ENCODE measurements at regions not wholly inside any gene's neighbourhood (a gene's known extent, or its start where the extent isn't known, plus 50 kb on each side); places are given as distances from the start of the nearest gene placed in this dataset.

DNA sequence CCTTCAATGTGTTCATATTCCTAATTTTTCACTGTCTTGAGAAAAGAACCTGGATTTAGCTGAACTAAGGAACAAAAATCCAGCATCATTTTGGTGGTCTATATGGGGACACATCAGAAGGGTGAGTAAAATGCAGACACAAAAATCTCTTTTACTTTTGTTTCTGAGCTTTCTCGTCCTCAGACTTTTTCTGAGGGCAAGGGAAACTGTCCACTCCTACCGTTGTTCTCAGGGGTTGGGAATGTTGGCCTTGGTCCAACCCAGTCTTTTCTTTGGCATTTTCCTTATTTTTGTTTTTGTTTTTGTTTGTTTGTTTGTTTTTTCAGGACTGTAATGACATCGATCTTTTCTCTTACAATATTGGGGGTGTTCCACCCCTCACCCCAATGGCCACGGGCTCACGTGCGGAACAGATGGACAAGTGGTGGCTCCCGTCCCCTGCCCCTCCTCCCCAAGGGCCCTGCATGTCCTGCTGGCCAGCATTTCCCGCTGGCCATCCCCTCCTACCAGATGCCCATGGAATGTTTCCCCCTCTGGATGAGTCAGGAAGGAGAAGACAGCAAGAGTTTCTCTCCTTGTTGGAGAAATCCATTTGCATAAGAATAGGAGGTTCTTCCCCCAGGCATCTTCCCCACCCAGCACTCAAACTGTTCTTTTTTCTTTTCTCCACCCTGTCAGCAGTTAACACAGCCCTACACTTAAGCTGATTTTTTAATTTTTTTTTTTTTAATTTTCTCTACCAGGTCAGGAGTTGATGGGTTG, 305.4 kb upstream of the NDST4 start:
- DNase-seq, result no peak

DNA sequence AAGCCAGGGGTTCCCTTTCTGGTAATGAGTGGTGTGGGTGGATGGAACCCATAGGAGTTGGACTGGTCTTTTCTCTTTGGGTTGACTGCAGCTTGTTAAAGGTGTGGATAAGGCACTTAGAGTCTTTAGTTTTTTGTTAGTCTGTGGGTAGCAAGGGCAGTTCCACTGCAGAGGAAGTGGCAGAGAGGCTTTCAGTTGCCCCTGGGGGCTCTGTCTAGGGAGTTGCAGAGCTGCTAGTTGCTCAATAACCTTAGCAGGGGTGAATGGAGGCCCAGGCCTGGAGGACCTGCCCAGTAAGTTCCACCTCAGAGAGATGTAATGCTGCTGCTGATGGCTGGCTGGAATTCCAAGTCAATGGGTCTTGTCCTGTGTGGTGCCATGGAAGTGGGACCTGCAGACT, 282.6 kb upstream of the NDST4 start:
- DNase-seq, result no peak

DNA sequence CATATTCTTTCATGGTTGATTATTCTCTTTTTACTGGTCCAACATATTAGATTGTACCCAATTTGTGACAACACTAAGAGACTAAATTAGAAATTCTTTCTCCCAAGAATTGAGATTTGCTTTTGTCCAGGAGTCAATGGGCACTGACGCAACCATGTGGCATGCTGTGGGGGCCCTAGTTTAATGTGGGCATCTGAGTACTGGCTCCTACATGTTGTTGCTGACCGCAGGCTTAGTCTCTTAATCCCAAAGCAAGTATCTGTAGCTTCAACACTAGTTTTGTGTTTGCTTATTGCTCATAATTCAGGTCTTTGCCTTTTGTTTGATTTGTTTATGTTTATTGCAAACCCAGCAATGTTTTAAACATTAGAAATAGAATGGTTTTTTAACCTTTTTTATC, 263.4 kb upstream of the NDST4 start:
- DNase-seq, result no peak

DNA sequence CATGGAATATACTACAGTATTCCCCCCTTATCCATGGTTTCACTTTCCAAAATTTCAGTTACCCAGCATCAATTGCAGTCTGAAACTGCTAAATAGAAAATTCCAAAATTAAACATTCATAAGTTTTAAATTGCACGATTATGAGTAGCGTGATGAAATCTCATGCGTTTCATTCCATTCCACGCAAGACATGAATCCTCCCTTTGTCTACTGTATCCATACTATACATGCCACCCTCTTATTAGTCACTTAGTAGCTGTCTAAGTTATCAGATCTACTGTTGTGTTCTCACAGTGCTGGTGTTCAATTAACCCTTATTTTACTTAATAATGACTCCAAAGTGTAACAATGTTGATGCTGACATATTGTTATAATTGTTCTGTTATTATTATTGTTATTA, 261.2 kb upstream of the NDST4 start:
- no peak for DNase-seq

DNA sequence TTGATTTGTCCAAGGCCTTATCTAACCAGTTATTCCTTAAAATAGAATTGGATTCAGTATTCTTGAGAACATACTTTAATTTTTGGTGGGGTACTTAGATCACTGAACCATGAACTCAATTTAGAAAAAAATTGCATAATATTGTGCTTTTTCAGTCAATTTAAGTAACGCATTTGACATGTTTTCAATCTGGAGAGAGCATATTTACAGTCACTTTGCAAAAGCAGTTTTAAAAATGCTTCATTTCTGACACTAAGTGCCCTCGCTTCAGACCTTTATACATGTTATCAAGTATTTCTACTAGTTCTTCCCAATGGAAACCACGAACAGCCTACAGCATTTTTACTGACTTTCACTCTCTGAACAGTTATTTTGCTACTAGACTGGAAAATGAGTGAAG, 257.1 kb upstream of the NDST4 start:
- DNase-seq, result no peak

DNA sequence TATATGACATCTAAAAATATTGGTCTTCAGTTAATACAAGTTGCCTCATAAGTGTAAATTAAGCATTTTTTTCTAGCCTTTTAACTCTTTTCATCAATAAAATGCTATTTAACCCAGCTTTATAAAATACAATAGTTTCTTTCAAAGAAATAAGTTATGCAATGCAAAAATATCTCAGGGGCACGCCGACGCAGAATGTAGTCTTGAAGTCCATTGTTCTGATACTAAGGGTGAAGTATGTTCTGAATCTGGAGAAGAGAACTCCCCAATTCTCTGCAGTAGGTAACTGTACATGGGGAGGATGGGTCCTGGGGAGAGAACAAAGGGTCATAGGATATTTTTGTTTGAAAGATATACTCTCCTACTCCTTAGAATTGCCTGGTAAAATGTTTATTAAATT, 256.6 kb upstream of the NDST4 start:
- DNase-seq, result no peak

DNA sequence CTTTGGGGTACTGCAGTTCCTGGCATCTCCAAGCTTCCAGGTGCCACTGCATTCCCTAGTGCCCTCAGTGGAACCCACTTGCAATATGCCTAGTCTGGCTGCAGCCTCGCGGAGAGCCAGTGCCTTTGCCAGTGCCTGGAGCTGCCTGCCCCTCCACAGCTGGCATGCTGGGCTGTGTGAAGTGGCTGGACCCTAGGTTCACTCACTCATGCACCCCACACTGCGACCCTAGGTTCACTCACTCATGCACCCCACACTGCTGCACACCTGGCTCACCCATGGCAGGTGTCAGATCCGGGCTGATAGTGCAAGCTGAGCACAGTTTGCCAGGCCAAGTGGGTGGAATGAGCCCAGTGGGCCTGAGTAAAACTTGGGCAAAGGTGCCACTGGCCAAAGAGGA, 253.0 kb upstream of the NDST4 start:
- no peak for DNase-seq

DNA sequence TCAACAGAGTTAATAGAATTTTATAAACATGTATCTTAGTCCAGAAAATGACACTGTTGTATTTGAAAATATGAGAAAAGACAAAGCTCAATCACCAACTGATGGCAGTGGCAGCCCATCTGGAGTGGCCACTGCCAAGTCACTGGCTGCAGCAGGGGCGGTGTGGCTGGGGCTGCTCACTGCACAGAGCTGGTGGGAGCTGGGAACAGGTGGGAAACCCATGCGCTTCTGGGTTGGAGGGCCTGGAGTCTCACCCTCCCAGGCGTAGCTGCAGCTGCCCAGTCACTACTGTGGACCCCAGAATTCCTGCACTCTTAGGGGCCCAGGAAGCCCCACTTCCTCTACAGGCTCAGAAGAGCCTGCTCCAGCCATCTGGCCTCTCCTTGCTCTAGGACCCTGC, 251.8 kb upstream of the NDST4 start:
- DNase-seq, result no peak

DNA sequence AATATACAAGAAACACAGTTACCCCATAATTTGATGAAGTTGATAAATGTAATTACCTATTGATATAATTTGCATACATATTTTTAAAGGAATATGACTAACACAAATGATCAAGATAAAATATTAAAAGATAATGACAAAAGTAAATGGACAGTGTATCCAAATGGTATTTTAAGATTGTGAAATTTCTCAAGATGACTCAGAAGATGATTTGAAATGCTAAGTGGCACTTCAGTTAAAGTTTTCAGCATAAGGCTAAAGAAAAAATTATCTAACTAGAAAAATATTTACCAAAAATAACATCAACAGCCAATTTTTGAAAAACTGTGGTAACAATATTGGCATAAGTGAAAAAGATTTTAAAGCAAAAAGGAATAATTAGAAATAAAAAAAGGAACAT, 248.4 kb upstream of the NDST4 start:
- DNase-seq, result no peak

DNA sequence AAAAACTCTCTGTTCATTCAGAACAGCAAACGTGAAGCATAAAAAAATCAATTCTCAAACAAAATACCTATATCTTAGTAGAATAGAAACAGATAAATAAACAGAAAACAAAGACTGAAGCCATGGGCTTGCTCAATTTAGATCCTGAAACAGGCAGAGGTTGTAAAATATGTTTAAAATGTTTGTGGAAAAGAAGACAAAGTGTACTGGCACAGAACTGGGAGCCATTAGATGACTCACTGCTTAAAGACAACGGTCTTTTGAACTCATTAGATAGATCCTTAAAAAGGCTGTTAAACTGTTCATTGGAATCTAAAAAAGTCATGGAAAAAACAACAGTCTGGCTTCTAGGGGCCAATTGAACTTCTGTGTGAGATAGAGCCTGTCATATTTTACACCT, 247.0 kb upstream of the NDST4 start:
- no peak for DNase-seq

DNA sequence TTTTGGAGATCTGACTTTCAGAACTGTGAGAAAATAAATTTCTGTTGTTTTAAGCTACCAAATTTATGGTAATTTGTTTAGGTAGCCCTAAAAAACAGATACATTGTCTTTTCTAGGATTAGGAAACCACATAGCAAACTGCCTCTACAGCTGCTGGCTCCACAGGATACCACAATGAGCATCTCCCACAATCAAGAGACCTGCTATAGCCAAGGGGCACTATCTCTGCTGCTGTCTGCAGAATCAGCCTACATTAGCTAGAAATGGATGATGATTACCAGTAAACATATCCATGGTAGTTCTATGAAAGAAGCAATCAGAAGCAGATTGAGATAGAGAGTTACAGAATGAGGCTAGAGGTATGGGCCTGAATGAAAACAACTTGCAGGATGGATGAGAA, 244.4 kb upstream of the NDST4 start:
- DNase-seq, result no peak

DNA sequence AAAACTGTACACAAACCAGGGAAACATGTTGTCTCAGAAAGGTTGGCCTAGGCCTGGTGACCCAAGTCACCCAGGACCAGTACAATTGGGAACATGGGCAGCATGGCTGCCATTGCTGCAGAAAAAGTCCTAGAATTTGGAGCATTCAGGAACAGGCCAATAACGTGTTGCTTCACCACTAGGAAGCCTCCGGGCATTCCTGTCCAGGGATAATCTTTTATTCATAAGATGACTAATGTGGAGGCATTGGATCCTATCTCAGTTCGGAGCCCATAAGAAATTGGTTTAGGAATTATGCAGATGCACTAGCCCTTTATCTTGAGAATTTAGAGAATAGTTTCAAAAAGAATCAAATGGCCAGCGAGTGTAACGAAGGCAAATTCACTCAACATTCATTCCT, 242.8 kb upstream of the NDST4 start:
- DNase-seq, result no peak

DNA sequence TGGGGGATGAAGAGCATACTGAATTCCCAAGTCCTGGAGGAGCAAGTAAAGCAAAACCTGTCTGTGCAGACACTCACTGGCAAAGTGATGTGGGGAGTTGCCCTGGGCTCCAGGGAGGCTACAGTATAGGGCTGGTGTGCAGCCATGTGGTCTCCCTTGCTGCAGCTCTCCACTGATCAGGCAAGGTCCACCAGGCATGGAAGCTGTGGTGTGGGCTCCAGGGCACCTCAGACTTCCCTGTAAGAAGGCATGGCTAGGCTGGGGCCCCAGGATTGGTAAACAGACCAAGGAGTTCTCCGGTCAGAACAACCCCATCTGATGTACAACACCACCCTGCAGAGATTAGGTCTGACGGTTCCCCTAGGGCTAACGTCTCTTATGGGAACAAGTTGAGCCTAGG, 241.9 kb upstream of the NDST4 start:
- DNase-seq, result no peak

DNA sequence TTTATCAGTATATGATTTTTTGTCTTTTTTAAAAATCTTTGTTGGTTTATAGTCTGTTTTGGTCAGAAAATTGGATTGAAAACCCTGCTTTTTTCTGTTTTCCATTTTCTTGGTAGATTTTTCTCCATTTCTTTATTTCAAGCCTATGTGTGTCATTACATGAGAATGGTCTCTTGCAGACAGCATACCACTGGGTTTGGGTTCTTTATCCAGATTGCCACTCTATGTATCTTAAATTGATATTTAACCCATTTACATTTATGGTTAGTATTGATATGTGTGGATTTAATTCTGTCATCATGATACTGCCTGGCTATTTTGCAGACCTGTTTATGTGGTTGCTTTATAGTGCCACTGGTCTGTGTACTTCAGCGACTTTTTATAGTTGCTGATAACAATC, 239.9 kb upstream of the NDST4 start:
- DNase-seq, result no peak

DNA sequence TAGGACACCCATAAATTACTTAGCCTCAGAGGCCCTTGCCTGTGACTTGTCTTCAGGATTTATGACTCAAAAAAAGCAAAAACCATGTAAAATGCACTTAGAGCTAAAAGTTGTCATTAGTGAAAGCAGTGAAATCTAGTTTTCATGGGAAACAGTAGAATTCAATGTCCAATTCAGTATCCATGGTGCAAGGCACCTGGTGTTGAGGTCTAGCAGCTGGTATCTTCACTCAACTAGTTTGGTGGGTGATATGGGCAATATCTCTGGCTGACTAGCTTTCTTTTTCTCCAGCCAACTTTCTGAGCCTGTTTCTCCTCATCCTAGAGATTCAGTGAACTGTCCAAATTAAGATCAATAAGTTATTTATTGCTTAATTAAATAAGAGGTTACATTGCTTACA, 229.8 kb upstream of the NDST4 start:
- DNase-seq, result no peak

DNA sequence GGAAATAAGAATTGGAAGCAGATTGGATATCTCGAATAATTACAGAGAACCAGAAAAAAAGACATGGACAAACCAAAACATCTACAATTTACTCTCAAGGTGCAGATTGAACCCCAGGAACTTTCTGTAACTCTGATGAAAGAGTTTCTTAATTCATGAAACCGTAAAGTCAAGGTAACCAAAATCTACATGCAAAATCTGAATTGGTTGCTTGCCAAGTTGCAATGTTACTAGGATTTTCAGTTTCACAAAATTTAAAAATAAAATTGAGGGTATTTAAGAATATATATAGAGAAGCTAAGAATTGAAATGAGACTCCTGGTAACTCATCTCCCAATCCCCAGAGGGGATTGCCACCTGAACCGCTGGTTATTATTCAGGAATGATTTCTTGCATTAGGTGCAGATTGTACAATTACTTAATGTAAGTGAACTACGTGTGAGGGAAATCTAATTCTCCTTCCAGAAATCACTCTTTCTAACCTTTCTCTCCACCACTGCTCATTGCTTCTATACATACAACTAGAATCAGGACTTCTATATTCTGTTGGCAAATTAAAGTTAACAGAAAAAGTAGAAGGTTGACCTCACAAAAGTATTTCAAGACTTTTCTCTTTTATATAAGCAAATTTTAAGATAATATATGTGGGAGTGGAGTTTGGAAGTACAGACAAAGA, 221.5 kb upstream of the NDST4 start:
- no peak for DNase-seq

DNA sequence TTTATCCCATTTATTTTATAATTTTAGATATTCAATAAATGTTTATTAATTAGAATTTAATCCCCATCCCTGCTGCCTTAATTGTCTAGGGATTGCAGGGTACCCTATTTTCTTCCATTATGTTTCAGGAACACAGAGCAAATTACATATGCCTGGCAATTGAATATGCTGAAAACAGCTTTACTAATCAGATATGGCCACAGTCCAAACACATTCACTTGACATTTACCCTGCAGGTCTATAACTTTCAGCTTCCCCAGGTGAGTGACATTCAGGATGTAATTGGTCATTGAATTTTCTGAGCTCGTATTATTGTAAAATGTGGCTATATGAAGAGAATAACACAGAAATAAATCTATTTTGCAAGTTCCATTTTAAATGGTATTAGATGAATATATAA, 218.7 kb upstream of the NDST4 start:
- DNase-seq, result no peak

DNA sequence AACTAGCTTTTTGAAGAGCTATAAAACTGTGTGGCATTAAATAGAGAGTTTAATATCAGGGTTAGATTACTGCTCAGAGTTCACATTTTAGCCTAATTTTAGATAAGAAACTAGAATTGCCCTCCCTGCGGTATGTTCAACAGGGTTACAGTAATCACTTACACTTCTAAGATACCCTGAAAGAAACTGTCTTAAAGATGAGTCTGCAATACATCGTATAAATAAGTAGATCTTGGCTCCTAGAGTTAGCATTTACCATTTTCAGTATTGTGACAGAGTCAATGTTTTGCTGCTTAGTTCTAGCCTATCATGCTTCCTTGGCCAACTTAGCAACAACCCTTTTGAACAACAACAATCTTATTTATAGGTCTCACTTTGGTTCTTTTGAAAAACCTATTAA, 217.8 kb upstream of the NDST4 start:
- no peak for DNase-seq

DNA sequence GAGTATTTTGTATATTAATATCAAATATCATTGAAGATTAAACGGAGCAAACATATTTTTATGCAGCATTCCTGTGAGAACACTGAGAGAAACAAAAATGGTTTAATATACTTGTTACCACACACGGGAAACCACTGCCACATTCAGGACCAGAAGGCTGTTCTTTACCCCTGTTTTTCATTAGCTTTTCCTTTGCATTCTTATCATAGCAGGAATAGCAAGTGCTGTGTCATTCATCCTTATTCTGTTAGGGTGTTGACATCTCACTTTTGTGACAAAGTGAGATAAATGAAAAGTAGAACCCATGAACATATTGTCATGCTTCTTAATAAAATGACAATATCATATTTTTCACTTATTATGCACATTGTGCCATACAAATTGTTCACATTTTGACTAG, 212.4 kb upstream of the NDST4 start:
- no peak for DNase-seq

DNA sequence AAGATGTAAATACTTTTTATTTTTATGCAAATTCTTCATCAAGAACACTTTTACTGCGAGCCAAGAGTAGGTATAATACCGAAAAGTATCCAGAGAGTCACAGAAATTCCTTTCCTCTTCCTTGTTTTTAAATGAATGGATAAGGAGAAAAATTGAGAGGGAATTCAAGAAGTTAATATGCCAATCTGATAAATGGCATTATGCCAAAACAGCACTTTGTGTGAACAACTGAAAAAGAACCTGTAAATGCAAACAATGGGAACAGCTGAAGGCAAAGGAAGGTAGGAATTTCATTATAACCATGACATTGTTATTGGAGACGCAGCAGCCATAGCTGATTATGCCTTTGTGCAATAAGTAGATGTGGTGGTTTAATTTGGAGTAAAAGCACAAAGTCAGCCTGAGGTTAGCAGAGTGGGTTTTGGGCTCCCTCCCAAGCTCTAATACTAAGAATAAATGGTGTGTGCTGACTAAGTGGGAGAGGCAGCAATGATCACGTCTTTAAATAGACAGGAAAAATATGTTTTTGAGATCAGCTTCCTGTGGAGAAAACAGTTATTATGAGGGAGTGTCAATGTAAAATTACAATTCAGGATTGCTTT, 209.8 kb upstream of the NDST4 start:
- no peak for DNase-seq

DNA sequence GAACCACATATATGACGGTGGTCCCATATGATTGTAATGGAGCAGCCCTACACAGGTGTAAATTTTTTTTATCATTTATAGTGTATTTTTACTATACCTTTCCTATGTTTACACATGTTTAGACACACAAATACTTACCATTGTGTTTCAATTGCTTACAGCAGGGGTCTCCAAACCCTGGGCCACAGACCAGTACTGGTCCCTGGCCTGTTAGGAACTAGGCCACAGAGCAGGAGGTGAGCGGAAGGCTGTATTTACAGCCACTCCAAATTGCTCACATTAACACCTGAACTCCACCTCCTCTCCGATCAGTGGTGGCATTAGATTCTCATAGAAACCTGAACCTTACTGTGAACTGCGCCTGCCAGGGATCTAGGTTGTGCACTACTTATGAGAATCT, 201.8 kb upstream of the NDST4 start:
- DNase-seq, result no peak

DNA sequence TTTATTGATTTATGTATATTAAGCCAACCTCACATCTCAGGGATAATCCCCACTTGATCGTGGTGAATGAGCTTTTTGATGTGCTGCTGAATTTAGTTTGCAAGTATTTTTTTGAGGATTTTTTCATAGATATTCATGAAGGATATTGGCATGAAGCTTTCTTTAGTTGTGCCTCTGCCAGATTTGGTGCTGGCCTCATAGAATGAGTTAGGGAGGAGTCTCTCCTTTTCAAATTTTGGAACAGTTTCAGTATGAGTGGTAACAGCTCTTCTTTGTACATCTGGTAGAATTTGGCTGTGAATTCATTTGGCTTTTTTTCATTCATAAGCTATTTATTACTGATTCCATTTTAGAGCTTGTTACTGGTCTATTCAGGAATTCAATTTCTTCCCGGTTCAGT, 197.2 kb upstream of the NDST4 start:
- no peak for DNase-seq

DNA sequence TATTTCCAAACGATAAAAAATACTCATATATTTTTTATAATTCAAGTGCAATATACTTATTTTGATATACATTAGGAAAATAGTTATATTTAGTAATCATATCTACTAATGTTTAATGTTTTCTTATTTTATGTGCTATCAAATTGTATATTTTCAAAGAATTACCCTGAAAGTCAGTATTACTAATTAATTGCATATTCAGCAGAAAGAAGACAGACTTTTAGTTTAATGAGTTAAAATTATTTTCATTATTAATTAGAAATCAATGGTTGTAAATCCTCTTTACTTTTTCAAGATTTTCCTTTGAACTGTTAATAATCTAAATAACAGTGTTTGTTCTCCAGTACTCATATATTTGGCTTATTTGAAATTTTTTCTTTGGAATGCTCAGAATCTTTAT, 181.3 kb upstream of the NDST4 start:
- DNase-seq, result no peak

DNA sequence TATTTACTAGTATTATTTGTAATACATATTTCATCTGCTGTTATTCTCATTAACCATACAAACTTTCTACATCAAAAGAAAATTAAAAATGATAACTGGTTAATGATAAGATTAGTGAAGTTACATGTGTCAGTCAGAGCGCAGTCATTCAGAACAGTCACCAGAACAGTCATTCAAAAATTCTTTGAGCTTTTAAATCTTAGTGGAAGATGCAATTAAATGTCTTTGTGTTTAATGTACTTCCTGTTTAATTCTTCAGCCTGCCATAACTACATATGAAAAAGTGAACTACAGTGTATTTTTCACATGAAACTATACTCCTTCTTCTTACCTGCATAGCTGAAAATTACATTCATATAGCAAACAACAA, 179.7 kb upstream of the NDST4 start:
- DNase-seq, result no peak
